ENCODE measurements at regions not wholly inside any gene's neighbourhood (a gene's known extent, or its start where the extent isn't known, plus 50 kb on each side); places are given as distances from the start of the nearest gene placed in this dataset.

DNA sequence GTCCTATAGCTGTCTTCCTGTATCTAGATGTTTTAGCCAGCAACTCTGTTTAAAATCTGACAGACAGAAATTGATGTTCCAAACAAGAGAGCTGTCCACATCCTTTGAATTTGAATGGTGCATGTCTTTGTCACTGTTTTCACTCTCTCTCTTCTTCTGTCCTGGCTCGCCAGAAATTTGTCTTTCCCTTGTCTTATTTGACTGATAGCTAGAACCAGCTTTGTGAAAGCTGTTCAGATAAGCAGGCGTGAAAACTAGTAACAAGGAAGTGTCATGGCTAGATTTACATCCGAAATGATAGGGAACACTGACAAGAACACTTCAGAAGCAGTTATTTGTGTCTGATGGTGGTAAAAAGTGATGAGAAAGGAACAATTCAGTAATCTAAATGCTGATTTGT lies 354.9 kb upstream of the SLITRK1 start:
- no peaks in the 10 kb centered on the region for H3K27me3 ChIP-seq
- no peaks in the 10 kb centered on the region for H3K27me3 Mint-ChIP-seq (ENCODE audit: insufficient read depth, low read depth)
- H3K27ac ChIP-seq, result no peak overlapping the region
- H3K79me2 ChIP-seq (ENCODE audit: low read depth), result no peaks in the 10 kb centered on the region
- H3K4me2 ChIP-seq, result no peak overlapping the region
- peak overlapping the region; percentile 50 for H3K27ac Mint-ChIP-seq
- H4K20me1 ChIP-seq (ENCODE audit: low read depth), result no peaks in the 10 kb centered on the region
- DNase-seq (ENCODE audit: low spot score), result peak; percentile 4
- peaks cover 8% of the 10 kb centered on the region for H3K4me1 Mint-ChIP-seq
- no peaks in the 10 kb centered on the region for H3K36me3 ChIP-seq
- no peaks in the 10 kb centered on the region for H3F3A ChIP-seq (ENCODE audit: low read depth)
- H2AFZ ChIP-seq (replicated peaks), result peak overlapping the region; percentile 19
- no peak overlapping the region for H3K9ac ChIP-seq
- H3K9me3 ChIP-seq (ENCODE audit: low read depth), result no peaks in the 10 kb centered on the region
- H3K4me1 ChIP-seq, result no peaks in the 10 kb centered on the region
- TF ChIP-seq EZH2phosphoT487 (IDR thresholded peaks at IDR 0.05) (no peak), EZH2 (IDR thresholded peaks at IDR 0.05) (no peak)
- TF ChIP-seq, protein P1, sequence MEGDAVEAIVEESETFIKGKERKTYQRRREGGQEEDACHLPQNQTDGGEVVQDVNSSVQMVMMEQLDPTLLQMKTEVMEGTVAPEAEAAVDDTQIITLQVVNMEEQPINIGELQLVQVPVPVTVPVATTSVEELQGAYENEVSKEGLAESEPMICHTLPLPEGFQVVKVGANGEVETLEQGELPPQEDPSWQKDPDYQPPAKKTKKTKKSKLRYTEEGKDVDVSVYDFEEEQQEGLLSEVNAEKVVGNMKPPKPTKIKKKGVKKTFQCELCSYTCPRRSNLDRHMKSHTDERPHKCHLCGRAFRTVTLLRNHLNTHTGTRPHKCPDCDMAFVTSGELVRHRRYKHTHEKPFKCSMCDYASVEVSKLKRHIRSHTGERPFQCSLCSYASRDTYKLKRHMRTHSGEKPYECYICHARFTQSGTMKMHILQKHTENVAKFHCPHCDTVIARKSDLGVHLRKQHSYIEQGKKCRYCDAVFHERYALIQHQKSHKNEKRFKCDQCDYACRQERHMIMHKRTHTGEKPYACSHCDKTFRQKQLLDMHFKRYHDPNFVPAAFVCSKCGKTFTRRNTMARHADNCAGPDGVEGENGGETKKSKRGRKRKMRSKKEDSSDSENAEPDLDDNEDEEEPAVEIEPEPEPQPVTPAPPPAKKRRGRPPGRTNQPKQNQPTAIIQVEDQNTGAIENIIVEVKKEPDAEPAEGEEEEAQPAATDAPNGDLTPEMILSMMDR (IDR thresholded peaks at IDR 0.05), result no peak
- H3K9me3 Mint-ChIP-seq, result no peaks in the 10 kb centered on the region
- no peak overlapping the region for H3K4me3 Mint-ChIP-seq
- no peaks in the 10 kb centered on the region for H3K36me3 Mint-ChIP-seq
- no peak overlapping the region for H3K4me3 ChIP-seq

DNA sequence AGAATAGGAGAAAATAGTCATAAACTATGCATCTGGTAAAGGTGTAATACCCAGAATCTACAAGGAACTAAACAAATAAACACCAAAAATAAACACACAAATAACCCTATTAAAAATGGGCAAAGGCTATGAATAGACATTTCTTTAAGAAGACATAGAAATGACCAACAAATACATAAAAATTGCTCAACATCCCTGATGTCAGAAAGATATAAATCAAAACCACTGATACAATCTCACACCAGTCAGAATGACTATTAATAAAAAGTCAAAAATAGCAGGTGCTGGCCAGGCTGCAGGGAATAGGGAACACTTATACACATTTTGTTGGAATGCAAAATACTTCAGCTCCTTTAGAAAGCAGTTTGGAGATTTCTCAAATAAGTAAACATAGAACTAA lies 352.1 kb upstream of the SLITRK1 start:
- Histone ChIP-seq H3K9me3 (ENCODE audit: low read depth) (no peaks in the 10 kb centered on the region), H3K4me3 (no peak overlapping the region)
- no peak overlapping the region for H3K27ac Mint-ChIP-seq

DNA sequence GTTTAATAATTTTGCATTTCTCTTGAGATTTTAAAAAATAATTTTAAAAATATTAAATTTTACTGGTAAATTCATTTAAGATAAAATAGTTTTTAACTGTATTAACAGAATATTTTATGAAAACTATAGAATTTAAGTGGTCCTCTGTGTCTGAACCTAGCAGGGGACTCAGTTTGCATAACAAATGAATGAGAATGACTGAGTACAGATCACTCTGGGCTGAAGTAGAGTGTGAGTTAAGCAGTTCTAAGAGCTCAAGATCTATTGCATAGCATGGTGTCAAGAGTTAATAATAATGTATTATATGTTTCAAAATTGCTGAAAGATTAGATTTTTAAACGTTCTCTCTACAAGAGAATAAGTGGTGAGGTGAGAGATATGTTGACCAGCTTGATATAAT lies 348.3 kb upstream of the SLITRK1 start:
- Mint-ChIP-seq H3K36me3 (no peaks in the 10 kb centered on the region), H3K27me3 (ENCODE audit: insufficient read depth, low read depth) (no peaks in the 10 kb centered on the region), H3K9me3 (no peaks in the 10 kb centered on the region), H3K4me3 (no peak overlapping the region), H3K27ac (no peak overlapping the region), H3K4me1 (peaks cover 2% of the 10 kb centered on the region)
- Histone ChIP-seq H3K9me3 (ENCODE audit: low read depth) (no peaks in the 10 kb centered on the region), H3F3A (ENCODE audit: low read depth) (no peaks in the 10 kb centered on the region), H3K4me1 (no peaks in the 10 kb centered on the region), H3K36me3 (no peaks in the 10 kb centered on the region), H3K27ac (no peak overlapping the region), H3K4me2 (no peak overlapping the region), H3K79me2 (ENCODE audit: low read depth) (no peaks in the 10 kb centered on the region), H3K9ac (no peak overlapping the region), H4K20me1 (ENCODE audit: low read depth) (no peaks in the 10 kb centered on the region), H3K4me3 (no peak overlapping the region), H2AFZ (replicated peaks) (no peak overlapping the region), H3K27me3 (no peaks in the 10 kb centered on the region)
- TF ChIP-seq, protein P1 (IDR thresholded peaks at IDR 0.05), result no peak
- no peak for TF ChIP-seq EZH2phosphoT487 (IDR thresholded peaks at IDR 0.05)
- TF ChIP-seq EZH2 (IDR thresholded peaks at IDR 0.05), result no peak
- DNase-seq (ENCODE audit: low spot score), result no peak

More for the DNA sequence above, 352.1 kb upstream of the SLITRK1 start:
- Histone ChIP-seq H3K4me2 (no peak overlapping the region), H3K4me1 (no peaks in the 10 kb centered on the region), H3F3A (ENCODE audit: low read depth) (no peaks in the 10 kb centered on the region), H3K9ac (no peak overlapping the region), H3K27ac (no peak overlapping the region), H3K36me3 (no peaks in the 10 kb centered on the region), H3K27me3 (no peaks in the 10 kb centered on the region), H2AFZ (replicated peaks) (no peak overlapping the region), H4K20me1 (ENCODE audit: low read depth) (no peaks in the 10 kb centered on the region), H3K79me2 (ENCODE audit: low read depth) (no peaks in the 10 kb centered on the region)
- no peaks in the 10 kb centered on the region for H3K36me3 Mint-ChIP-seq
- H3K9me3 Mint-ChIP-seq, result no peaks in the 10 kb centered on the region
- no peaks in the 10 kb centered on the region for H3K27me3 Mint-ChIP-seq (ENCODE audit: insufficient read depth, low read depth)
- H3K4me1 Mint-ChIP-seq, result peaks cover 10% of the 10 kb centered on the region
- no peak for TF ChIP-seq EZH2 (IDR thresholded peaks at IDR 0.05)
- no peak for TF ChIP-seq EZH2phosphoT487 (IDR thresholded peaks at IDR 0.05)
- TF ChIP-seq, protein P1 (IDR thresholded peaks at IDR 0.05), result no peak
- no peak overlapping the region for H3K4me3 Mint-ChIP-seq
- no peak for DNase-seq (ENCODE audit: low spot score)
